Ishikawa (cell line): ENCODE measurements at regions not wholly inside any gene's neighbourhood (a gene's known extent, or its start where the extent isn't known, plus 50 kb on each side); places are given as distances from the start of the nearest gene placed in this dataset.

ENCODE experiments used
- CEBPB ChIP-seq: IDR thresholded peaks from 2 replicates; pipeline ENCODE4 v1.6.1; 2012
- CREB1 ChIP-seq: IDR thresholded peaks from 2 replicates; pipeline ENCODE4 v1.6.1; 2012; ENCODE audit warnings: low read depth
- EGR1 ChIP-seq: IDR thresholded peaks from 2 replicates; pipeline ENCODE4 v1.6.1; 2012
- EP300 ChIP-seq: IDR thresholded peaks from 2 replicates; pipeline ENCODE4 v1.6.1; 2012; ENCODE audit warnings: borderline replicate concordance
- FOXM1 ChIP-seq: IDR thresholded peaks from 2 replicates; pipeline ENCODE4 v1.6.1; 2012; ENCODE audit warnings: low read depth, borderline replicate concordance
- MAX ChIP-seq: IDR thresholded peaks from 2 replicates; pipeline ENCODE4 v1.6.1; 2012
- NFIC ChIP-seq: IDR thresholded peaks from 2 replicates; pipeline ENCODE4 v1.6.1; 2012
- RAD21 ChIP-seq: IDR thresholded peaks from 2 replicates; pipeline ENCODE4 v1.6.1; 2012; ENCODE audit warnings: low read depth
- REST ChIP-seq: IDR thresholded peaks from 2 replicates; pipeline ENCODE4 v1.6.1; 2012; ENCODE audit warnings: low read depth, mild to moderate bottlenecking
- TAF1 ChIP-seq: IDR thresholded peaks from 2 replicates; pipeline ENCODE4 v1.6.1; 2012; ENCODE audit warnings: low read depth, mild to moderate bottlenecking
- TCF12 ChIP-seq: IDR thresholded peaks from 2 replicates; pipeline ENCODE4 v1.6.1; 2012; ENCODE audit warnings: low read depth
- TEAD4 ChIP-seq: IDR thresholded peaks from 2 replicates; pipeline ENCODE4 v1.6.1; 2012
- USF1 ChIP-seq: IDR thresholded peaks from 2 replicates; pipeline ENCODE4 v1.6.1; 2012
- YY1 ChIP-seq: IDR thresholded peaks from 2 replicates; pipeline ENCODE4 v1.6.1; 2012; ENCODE audit warnings: low read depth
- ZBTB7A ChIP-seq: IDR thresholded peaks from 2 replicates; pipeline ENCODE4 v1.6.1; 2012; ENCODE audit warnings: low read depth

- TF ChIP-seq CEBPB (no peak), FOXM1 (no peak), RAD21 (peak; percentile 77), NFIC (0 out of 2 replicates have a peak, but pooled peaks have one; percentile 14)
These were observed 325.8 kb upstream of the DIO3 start for GRCh38 chr14:101235335-101236103.

GRCh38 chr14:101236496-101237251 is 324.6 kb upstream of the DIO3 start:
- no peak for TF ChIP-seq NFIC
- no peak for TF ChIP-seq MAX

GRCh38 chr14:101237252-101237616 is 324.1 kb upstream of the DIO3 start:
- TF ChIP-seq TEAD4, result no peak
- no peak for TF ChIP-seq TCF12
- no peak for TF ChIP-seq NFIC
- no peak for TF ChIP-seq TAF1
- no peak for TF ChIP-seq YY1
- no peak for TF ChIP-seq USF1
- TF ChIP-seq RAD21, result no peak
- no peak for TF ChIP-seq CREB1
- TF ChIP-seq EP300, result no peak
- no peak for TF ChIP-seq REST
- TF ChIP-seq FOXM1, result no peak
- TF ChIP-seq MAX, result no peak

GRCh38 chr14:101239065-101239464 is 322.2 kb upstream of the DIO3 start:
- TF ChIP-seq NFIC (no peak), YY1 (no peak)

- TF ChIP-seq CREB1, result no peak
- no peak for TF ChIP-seq YY1
- no peak for TF ChIP-seq TCF12
- no peak for TF ChIP-seq ZBTB7A
- TF ChIP-seq TAF1, result no peak
- no peak for TF ChIP-seq CEBPB
- no peak for TF ChIP-seq TEAD4
- TF ChIP-seq MAX, result no peak
- no peak for TF ChIP-seq NFIC
- TF ChIP-seq FOXM1, result no peak
- TF ChIP-seq EP300, result no peak
- no peak for TF ChIP-seq EGR1
- TF ChIP-seq REST, result no peak
- no peak for TF ChIP-seq USF1
- TF ChIP-seq RAD21, result no peak
These were observed 320.1 kb upstream of the DIO3 start for GRCh38 chr14:101241147-101241546.

- no peak for TF ChIP-seq TAF1
- TF ChIP-seq REST, result no peak
- no peak for TF ChIP-seq EP300
- TF ChIP-seq FOXM1, result no peak
- TF ChIP-seq USF1, result no peak
- TF ChIP-seq CEBPB, result no peak
- no peak for TF ChIP-seq RAD21
- no peak for TF ChIP-seq TCF12
- TF ChIP-seq CREB1, result no peak
These were observed 319.5 kb upstream of the DIO3 start for GRCh38 chr14:101241807-101242278.
